HG03280 (cell line): ENCODE measurements at regions not wholly inside any gene's neighbourhood (a gene's known extent, or its start where the extent isn't known, plus 50 kb on each side); places are given as distances from the start of the nearest gene placed in this dataset.
A peak's percentile ranks its signal among the peaks of the same experiment; 100 is the strongest.
"Not testable (repeated sequence)": the region's sequence is repeated elsewhere in the genome, so short reads cannot be mapped to it uniquely, and the experiment has no call there.

Experiments used
- ATAC-seq: cut with Tn5 transposase; IDR thresholded peaks from one replicate; pipeline ENCODE4 v1.9.1; 2021; ENCODE audit warnings: mild to moderate bottlenecking, moderate library complexity; ENCODE audit not compliant: unreplicated experiment

DNA sequence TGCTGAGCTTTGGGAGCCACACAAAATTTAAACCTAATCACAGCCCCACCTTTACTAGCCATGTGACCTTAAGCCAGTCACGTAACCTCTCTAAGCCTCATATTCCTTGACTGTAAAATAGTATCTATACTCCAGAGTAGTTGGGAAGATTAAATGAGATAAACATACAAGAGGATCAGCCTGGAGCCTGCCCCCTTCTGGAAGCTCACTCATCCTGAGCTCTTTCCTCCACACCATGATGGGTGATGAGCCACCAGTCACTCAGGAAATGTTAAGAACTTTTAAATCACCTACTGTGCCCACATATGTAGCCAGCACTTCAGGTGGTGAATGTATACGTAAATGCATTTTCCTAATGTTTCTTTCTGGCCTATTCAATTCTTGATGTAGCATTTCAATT, 195.9 kb upstream of the DDX18 start:
- no peak for ATAC-seq

DNA sequence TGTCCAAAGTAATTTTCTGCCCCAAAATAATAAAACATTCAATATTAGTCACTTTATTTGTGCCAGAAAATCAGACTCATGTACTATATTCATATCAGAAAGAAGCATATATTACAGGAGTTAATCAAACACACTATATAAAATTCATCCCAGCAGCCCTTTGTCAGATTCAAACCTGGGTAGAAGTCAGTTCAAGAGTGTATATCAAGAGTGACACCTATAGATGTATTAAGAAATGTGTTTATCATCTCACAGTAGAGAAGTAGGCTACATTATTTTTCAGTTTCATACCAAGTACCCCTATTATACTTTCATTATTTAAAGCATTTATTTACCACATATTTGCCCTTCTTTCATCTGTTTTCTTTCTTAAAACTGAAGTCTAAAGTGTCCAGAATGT, 193.2 kb upstream of the DDX18 start:
- ATAC-seq: no peak

DNA sequence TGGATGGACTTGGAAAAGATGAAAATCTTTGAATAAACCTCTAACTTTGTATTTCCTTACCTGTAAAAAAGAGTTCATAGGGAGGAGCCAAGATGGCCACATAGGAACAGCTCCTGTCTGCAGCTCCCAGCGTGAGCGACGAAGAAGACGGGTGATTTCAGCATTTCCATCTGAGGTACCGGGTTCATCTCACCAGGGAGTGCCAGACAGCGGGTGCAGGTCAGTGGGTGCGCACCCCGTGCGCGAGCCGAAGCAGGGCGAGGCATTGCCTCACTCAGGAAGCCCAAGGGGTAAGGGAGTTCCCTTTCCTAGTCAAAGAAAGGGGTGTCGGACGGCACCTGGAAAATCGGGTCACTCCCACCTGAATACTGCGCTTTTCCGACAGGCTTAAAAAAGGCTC, 191.3 kb upstream of the DDX18 start:
- ATAC-seq: not testable (repeated sequence)

DNA sequence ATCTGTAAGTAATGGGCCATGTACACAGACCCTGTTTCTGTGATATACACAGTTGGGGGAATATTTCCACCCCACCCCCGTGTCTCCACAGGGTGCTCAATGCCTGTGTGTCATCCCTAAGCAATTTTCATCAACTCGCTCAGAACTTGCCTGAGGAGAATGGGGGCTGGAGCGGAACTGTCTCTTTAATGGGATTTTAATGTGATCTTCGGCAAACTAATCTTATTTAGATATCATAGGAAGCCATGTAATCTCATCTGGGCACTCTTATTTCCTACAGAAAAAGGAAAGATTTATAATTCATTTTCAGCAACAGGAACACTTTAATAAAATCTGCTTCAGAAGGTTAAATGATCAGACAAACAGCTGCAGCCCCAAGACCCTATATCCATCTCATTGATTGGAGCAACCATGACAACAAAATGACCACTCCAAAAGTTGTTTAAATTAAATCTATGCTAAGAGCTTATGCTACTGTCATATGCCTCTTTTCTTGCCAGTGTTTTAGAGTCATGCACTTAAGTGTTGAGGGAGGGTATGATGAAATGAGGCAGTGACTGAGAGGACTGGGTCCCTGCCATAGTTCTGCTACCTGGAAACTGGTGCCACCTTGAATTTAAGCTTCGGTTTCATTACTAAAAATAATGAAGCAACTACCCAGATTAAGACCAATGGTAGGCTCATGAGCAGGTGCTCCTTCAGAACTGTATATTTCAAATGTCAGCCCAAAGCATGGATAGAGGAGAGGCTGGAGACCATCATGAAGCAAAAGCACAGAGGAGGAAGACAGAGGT, 183.1 kb upstream of the DDX18 start:
- no peak for ATAC-seq

DNA sequence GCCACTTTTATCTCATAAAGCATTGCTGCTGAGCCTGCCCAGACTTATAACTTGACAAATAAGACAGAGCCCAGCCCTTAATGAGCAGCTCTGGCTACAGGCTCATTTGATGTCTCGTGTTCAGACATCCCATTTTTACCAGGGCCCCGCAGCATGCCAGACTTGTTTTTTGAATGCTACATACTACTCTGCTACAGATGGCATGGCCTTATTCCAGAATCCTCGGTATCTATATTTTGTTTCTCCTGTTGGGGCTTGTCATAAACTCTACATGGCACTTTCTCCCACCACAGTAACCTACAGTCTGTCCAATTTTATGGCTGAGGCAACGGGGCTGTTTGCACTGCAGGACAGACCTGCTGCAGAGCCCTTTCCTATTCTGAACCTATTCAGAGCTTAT, 179.0 kb upstream of the DDX18 start:
- ATAC-seq: no peak

DNA sequence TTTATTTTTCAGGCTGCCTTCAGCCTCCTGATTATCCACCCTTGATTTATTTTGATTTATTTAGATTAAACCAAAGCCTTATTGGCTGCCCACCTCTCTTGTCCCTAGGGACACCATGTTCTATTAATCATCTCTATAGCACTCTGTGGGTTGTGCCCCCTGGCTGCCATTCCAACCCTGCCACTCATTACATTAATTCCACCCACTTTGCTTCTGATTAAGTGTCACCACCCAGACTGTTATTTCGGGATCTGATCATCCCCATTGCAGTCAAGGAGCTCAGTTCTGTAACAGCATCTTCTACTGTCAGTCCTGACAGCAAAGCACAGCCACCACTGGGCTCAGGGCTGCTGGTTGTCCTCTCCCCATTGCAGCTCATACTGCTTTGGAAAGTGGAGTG, 175.1 kb upstream of the DDX18 start:
- no peak for ATAC-seq

DNA sequence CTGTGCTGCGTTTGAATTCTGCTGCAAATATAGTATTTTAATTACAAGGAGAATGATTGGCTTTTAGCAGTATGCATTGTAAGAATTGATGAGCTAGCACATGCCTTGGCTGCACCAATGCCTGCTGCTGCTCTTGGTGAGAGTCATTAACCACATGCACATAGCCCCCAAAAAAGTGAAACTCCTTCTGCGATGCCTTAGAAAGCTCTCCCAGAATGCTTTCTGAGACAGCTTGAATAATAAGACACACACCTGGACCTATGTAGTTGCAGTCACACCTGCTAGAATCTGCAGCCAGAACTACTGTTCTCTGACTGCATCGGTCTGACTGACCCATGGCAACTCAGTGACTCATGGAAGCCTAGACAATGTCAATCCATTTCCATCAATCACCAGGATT, 170.1 kb upstream of the DDX18 start:
- no peak for ATAC-seq

DNA sequence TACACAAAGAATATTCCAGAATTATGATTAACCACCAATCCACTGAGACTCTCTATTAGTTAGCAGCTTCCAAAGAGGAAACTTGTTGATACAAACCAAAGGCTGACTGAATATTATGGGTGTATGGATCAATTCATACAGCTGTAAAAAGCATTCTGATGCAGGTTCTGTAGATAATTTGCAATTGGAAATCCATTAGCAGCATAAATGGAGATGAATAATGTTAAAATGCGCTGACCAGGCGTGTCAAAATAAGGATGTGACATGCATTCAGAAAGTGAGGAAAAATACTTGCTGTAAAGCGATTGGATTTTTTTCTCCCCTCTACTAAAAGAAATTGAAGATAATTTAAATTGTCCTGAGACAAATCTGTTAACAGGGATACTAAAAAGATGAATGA, 169.0 kb upstream of the DDX18 start:
- no peak for ATAC-seq

DNA sequence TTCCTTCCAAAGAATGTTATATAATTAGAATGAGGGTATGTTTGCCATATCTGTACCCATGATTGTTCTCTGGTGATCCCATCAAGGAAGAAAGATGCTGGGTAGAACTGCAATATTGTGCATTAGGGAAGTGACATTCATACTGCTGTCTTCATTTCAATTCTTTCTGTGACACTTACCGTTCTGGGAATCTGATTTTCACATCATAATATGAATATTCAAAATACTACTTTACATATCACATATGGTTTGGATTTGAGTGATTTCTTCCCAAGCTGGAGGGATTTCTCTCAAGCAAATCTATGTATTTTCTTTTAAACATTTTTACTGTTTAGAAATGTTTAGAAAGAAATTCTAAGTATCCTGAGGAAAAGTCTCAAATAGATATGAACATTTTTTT, 168.4 kb upstream of the DDX18 start:
- ATAC-seq: no peak

DNA sequence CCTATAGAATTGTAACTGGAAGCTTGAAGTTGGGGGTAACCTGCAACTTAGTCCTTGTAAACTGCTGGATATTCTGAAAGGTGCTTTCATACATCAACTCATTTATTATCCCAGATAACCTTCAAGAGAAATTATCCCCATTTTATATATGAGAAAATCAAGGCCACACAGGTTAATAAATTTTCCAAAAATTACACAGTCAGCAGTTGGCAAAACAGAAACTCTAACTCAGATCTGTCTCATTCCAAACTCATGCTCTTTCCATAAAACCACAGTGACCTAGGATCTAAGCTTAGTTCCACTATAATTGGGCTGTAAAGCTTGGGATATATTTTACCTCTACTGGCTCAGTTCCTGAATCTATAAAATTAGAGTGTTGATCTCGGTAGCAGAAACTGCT, 167.6 kb upstream of the DDX18 start:
- no peak for ATAC-seq

DNA sequence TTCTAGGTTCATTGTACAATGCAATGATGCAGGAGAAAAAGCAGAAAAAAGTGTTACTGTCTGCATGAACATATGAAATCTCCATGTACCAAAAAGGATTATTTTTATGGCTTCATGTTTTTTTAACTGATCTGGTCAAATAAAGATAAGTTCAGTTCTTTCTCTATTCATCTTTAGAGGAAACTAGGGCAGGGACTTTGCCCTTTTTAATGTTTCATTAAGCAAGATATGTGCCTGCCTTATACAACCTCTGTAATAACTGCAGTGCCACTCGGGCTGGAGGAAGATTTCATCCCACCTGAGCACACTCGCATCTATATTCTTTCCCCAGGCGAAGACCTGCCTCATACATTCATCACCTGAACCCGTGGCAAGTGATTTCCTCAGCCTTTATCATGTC, 157.9 kb upstream of the DDX18 start:
- no peak for ATAC-seq

DNA sequence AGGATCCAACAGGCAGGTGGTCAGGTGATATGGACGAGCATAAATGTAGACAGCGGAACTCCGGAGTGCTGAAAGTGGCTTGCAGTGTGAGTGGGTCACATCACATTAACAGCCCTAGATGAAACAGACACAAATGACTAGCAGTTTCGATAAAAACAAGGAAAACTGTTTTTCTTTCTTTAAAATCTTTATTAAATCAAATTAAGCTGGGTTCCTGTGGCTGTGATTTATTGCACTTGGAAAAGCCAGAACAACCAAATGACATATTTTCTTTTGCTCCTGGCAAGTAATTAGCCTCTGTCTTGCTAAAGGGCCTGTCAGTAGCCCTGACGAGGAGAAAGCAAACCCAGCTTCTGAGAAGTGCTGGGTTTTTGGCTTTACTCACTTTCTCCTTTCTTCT, 152.9 kb upstream of the DDX18 start:
- no peak for ATAC-seq

DNA sequence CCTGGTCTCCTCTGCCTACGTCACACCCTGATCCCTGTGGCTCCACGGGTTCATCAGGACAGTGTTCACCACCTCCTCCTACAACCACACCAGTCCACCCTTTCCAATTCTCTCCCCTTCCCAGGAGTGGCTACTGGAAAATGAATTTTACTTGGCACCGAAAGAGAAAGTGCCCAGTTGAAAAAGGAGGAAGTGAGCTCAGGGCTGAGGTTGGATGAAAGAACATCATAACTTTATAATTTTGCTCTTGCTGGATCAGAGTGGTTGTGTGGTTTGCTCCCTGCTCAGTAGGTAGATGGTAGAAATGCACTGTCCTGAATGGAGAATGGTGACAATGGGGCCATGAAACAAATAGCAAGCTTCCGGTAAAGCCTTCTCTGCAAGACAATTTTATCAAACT, 140.3 kb upstream of the DDX18 start:
- no peak for ATAC-seq

DNA sequence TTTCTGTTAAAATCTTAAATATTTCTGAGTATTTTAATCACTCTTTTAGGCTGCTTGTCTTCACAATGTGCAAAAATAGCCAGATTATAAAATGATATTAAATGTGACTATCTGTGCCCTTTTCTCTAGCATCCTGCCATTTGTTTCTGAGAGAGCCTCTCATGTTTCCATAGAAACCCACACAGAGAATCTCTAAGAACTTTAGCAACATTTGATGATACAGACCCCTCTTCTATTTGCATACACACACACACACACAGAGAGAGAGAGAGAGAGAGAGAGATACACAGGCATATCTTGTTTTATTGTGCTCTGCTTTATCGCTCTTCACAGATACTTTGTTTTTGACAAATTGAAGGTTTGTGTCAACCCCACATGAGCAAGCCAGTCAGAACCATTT, 134.5 kb upstream of the DDX18 start:
- ATAC-seq: no peak

DNA sequence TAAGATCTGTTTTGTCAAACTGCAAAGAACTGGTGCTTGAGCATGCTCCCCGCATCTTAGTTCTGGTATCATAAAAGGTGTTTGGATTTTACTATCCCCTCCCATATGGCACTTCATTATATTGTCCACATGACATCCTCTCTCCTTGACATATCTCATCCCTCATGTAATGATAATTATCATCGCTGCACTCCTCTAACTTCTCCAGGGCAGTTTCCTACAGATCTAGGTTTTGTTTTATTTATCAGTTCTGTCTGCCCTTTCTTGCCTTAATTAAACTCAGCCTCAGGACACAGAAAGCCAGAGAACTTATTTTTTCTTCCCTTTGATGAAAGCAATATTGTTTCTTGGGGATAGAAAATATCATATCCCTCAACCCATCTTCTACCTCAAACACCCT, 129.6 kb upstream of the DDX18 start:
- no peak for ATAC-seq

DNA sequence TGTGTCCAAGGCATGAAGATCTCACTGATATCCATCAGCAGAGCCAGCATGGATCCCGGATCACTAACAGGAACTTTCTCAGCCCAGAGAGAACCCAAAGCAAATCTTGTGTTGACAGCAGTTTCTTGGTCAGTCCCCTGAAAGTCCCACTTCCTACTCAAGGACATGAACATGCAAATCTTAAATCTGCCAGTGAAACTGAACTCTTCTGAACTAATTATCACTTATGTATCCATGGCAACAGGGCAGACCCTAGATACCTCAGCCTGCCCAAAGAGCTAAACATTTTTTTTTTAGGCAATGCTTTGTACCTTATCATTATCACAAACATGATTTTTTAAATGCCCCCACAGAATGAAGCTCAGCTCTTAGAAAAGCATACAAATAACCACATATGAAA, 127.8 kb upstream of the DDX18 start:
- ATAC-seq: peak; percentile 94

DNA sequence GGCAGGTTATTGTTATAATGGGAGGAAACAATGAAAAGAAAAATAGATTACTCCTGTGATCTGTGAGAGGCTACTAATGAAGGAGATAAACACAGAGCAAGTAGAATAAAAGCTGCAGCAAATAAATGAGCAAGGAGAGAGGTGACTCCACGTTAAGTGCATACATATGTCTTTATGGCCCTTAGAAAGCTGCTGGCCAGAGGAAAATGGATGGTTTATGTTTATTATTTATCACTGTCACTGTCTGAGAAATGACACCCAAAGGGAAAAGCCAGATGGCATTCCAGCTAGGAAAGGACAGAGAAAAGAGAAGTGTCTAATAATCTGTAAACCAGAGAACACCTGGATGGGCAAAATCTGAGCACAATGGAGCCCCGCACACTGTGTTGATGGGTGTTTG, 122.9 kb upstream of the DDX18 start:
- no peak for ATAC-seq

DNA sequence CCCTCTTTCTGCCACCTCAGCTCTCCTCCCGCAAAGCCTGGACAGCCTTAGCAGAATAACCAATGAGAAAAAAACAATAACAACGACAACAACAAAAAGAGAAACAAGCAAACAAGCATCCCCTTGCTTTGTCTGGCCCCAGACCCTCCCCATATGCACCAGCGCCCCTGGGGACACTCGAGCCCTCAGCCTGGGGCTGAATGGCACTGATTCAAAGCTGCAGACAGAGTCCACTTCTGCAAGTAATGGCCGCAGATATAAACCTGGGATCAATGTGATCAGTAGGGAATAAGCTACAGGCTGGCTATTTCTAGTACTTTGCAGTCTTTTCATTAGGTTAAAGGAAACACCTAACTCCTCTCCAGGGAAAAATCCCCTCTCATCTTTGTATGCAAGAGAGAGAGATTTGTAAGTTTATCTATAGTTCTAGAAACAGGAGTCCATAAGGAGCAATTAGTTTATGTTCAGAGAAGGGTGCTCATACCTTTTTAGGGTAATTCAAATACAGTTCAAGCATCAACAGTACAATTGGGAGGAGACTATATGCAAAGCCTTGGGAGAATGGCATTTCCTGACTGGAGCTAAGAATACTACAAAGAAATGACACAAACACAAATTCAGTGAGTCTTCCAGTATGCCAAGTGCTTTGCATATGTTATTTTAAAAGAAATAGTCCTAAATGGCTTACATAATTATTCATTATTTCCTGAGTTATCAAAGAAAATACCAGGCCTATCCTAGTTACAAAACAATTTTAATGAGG, 122.3 kb upstream of the DDX18 start:
- no peak for ATAC-seq

DNA sequence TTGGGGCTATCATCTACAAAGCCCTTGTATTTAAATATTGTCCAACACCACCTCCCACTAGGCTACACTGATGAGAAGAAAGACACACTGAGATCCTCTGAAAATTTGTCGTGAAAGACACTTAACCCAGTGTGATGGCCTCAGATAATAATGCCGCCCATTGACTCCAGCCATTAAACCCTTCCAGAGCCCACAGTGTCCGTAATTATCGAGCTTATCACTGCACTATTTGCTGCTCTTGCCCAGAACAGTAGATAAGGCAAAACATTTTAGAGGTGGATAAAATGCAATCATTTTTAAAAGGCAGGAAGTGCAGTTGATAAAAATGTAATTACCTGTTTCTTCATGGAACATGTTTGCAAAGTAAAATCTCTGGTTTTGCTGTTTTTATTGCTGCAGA, 121.3 kb upstream of the DDX18 start:
- ATAC-seq: no peak

DNA sequence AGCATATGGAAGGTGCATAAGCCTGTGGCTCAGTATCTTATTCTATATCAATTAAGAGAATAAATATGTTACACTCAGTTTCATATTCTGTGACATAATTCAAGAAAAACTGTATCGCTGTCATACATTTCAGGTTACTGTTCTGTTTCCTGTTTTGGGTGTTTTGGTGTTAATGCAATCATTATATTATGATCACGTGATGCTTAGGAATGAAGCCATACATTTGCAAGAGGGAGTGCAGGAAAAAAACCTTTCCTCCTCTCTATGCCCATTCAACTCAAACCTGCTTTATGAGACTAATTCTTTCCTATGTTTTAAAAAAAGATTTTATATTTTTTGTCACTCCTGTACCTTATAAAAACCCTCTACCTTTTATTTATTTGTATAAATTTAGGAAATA, 120.8 kb upstream of the DDX18 start:
- ATAC-seq: no peak

DNA sequence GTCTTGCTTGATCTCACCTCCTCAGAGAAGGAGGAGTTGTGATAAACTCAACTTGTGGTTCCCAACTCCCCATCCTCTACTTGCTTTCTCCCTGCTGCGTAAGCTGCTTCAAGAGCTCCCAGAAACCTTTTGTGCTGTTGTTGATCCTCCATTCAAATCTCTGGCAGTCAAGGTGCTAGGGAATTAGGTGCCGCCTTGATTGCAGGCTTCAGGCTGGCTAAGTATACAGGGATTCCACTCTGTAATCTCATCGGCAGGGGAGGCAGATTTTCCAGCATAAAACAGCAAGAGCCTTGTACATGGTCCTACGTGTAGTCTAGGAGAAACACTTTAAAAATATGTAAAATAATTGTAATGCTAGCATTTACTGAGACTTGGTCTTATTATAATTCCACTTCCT, 116.2 kb upstream of the DDX18 start:
- no peak for ATAC-seq

DNA sequence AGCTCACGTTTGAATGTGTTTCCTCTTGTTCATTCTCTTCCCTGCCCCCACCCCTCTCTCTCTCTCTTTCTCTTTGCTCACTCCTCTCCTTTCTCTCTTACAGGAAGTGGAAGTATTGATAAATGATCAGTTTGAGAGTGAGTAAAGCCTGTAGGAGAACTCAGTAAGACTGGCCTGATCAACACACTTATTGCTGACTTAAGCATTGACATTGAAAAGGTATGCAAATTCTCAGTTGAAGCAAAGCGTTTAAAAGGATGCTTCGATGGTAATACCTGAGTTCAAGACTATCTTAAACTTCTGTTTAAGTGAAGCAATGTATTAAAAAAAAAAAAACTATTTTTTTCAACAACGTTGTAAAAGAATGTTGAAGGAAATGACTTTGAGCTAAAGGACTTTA, 115.7 kb upstream of the DDX18 start:
- no peak for ATAC-seq

DNA sequence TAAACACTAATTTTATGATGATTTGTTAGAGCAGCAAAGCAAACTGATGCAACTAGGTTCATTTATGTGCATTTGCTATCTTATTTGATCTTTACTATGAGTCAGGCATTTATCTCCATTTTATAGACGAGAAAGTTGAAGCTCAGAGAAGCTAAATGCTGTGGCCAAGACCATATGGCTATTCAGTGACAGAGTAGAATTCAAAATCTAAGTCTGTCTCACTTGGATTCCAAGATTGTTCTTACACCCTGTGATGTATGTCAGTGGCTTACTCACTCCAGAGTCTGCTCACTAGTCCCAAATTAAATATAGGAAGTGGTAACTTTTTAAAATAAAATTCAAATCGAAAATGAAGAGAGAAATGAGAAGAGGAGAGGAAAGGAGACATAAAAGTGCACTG, 114.0 kb upstream of the DDX18 start:
- ATAC-seq: no peak
